Endothelial cell of umbilical vein (primary cell): ENCODE measurements at regions not wholly inside any gene's neighbourhood (a gene's known extent, or its start where the extent isn't known, plus 50 kb on each side); places are given as distances from the start of the nearest gene placed in this dataset.

Experiments
- BruUV-seq: library from RNA; stranded (reverse); fragments of 400-500 nt; replicated peaks from 2 replicates; lab custom pipeline; 2021; lab: Mats Ljungman, UMichigan
- CTCF ChIA-PET: fragments of 300-600, 350-600 bp; sonication (Branson Sonifier 250); formaldehyde crosslinking; loops from one replicate; lab custom pipeline; 2021; ENCODE audit warnings: antibody characterized with exemption, inconsistent platforms; lab: Charles Lee
- POLR2A ChIA-PET: fragments of 300-600, 350-600 bp; sonication (Branson Sonifier 250); formaldehyde crosslinking; loops from one replicate; lab custom pipeline; 2021; ENCODE audit warnings: antibody characterized with exemption, inconsistent platforms; lab: Charles Lee
- DNase-seq: peaks from one replicate; pipeline ENCODE4 v3.0.0-alpha.2; 2011; ENCODE audit warnings: low read depth, low spot score
- FAIRE-seq: peaks from 2 replicates; lab custom pipeline; 2011; peaks lifted over from hg19 to GRCh38; lab: Jason Lieb, UNC
- H2AFZ ChIP-seq: 2 replicates; pipeline ENCODE4 v1.6.0; 2012; ENCODE audit warnings: low read depth, low read length, control low read depth, inconsistent platforms
- H3K27ac ChIP-seq: 2 replicates; pipeline ENCODE4 v1.5.1; 2011; ENCODE audit warnings: low read depth, mild to moderate bottlenecking, control low read depth, low read length, moderate library complexity; ENCODE audit not compliant: insufficient read depth
- H3K27me3 ChIP-seq, 2 experiments: 2 replicates each; pipeline versions ENCODE4 v1.6.0 to v1.6.1; 2011; ENCODE audit warnings: low read length in 2 of 2, mixed read lengths in 1 of 2; ENCODE audit not compliant: control insufficient read depth in 2 of 2, insufficient read depth in 2 of 2
- H3K36me3 ChIP-seq, 2 experiments: 2 replicates in 1 of 2; 3 replicates in 1 of 2; pipeline ENCODE4 v1.5.1; 2011; ENCODE audit warnings: low read length in 2 of 2, mild to moderate bottlenecking in 1 of 2, moderate library complexity in 1 of 2; ENCODE audit not compliant: control insufficient read depth in 2 of 2, insufficient read depth in 2 of 2; ENCODE audit errors: extremely low read depth in 1 of 2
- H3K4me1 ChIP-seq: 3 replicates; pipeline ENCODE4 v1.5.1; 2011; ENCODE audit warnings: mild to moderate bottlenecking, low read length; ENCODE audit not compliant: control insufficient read depth, insufficient read depth; ENCODE audit errors: extremely low read depth
- H3K4me2 ChIP-seq: 2 replicates; pipeline ENCODE4 v1.6.1; 2011; ENCODE audit warnings: low read length, control low read depth, mixed read lengths; ENCODE audit not compliant: insufficient read depth
- H3K4me3 ChIP-seq, 3 experiments: fragments of 200-600 bp in 1 of 3; sonication (generic), shearing (Covaris generic) in 1 of 3; replicated peaks in 1 of 3; 2 replicates each; pipeline ENCODE4 v1.5.1; 2011 to 2016; ENCODE audit warnings: control low read depth in 3 of 3, low read length in 3 of 3, mild to moderate bottlenecking in 2 of 3, inconsistent platforms in 1 of 3, low read depth in 1 of 3, moderate library complexity in 1 of 3; ENCODE audit not compliant: insufficient read depth in 1 of 3
- H3K79me2 ChIP-seq: 2 replicates; pipeline ENCODE4 v1.6.0; 2012; ENCODE audit warnings: low read length, inconsistent platforms; ENCODE audit not compliant: control insufficient read depth, insufficient read depth
- H3K9ac ChIP-seq: replicated peaks from 2 replicates; pipeline ENCODE3; 2011; ENCODE audit warnings: low read length, control low read depth; ENCODE audit not compliant: insufficient read depth; ENCODE audit errors: extremely low read depth
- H3K9me1 ChIP-seq: replicated peaks from 3 replicates; pipeline ENCODE4 v1.6.0; 2011; ENCODE audit warnings: mild to moderate bottlenecking, low read length; ENCODE audit not compliant: control insufficient read depth, insufficient read depth; ENCODE audit errors: extremely low read depth
- H3K9me3 ChIP-seq: replicated peaks from 2 replicates; pipeline ENCODE4 v1.5.1; 2012; ENCODE audit warnings: low read length, inconsistent platforms; ENCODE audit not compliant: control insufficient read depth, insufficient read depth
- H4K20me1 ChIP-seq: replicated peaks from 2 replicates; pipeline ENCODE3; 2011; ENCODE audit warnings: mild to moderate bottlenecking, low read length; ENCODE audit not compliant: control insufficient read depth, insufficient read depth; ENCODE audit errors: extremely low read depth
- CTCF ChIP-seq, 2 donors: IDR thresholded peaks; 1 replicate in 1 of 2; 2 replicates in 1 of 2; pipeline ENCODE4 v1.5.1; 2011; ENCODE audit warnings: low read length in 2 of 2, mild to moderate bottlenecking in 2 of 2, moderate library complexity in 2 of 2, control low read depth in 1 of 2, inconsistent platforms in 1 of 2, low read depth in 1 of 2; ENCODE audit not compliant: insufficient read depth in 1 of 2; ENCODE audit errors: extremely low read depth in 1 of 2
- EZH2 ChIP-seq: IDR thresholded peaks from 2 replicates; pipeline ENCODE4 v1.6.1; 2012; ENCODE audit warnings: borderline replicate concordance, low read depth, mild to moderate bottlenecking, moderate library complexity, low read length, inconsistent platforms; ENCODE audit not compliant: severe bottlenecking
- FOS ChIP-seq: IDR thresholded peaks from 2 replicates; pipeline ENCODE4 v1.6.1; 2011; ENCODE audit warnings: mild to moderate bottlenecking, low read length, moderate library complexity, borderline replicate concordance; ENCODE audit not compliant: insufficient read depth
- GATA2 ChIP-seq: IDR thresholded peaks from 2 replicates; pipeline ENCODE4 v1.7.0; 2011; ENCODE audit warnings: low read depth, mild to moderate bottlenecking, moderate library complexity, mixed read lengths, low read length; ENCODE audit not compliant: insufficient read length, insufficient read depth
- JUN ChIP-seq: IDR thresholded peaks from 2 replicates; pipeline ENCODE4 v1.6.1; 2011; ENCODE audit warnings: borderline replicate concordance, low read depth; ENCODE audit not compliant: insufficient read length, insufficient read depth
- MAX ChIP-seq: IDR thresholded peaks from 2 replicates; pipeline ENCODE4 v1.6.1; 2011; ENCODE audit not compliant: insufficient read depth, insufficient read length
- MYC ChIP-seq: IDR thresholded peaks from one replicate; pipeline ENCODE4 v1.6.1; 2011; ENCODE audit warnings: mild to moderate bottlenecking, low read depth, low read length
- POLR2A ChIP-seq: IDR thresholded peaks from 2 replicates; pipeline ENCODE4 v1.6.1; 2012; ENCODE audit warnings: low read depth, mild to moderate bottlenecking, control low read depth, low read length
- POLR2AphosphoS5 ChIP-seq: IDR thresholded peaks from 2 replicates; pipeline ENCODE4 v1.6.1; 2012; ENCODE audit warnings: low read depth, mild to moderate bottlenecking, control low read depth, low read length, moderate library complexity; ENCODE audit not compliant: insufficient read depth
- dilution Hi-C: fragments of 300-500 bp; cut with MboI; formaldehyde crosslinking; loops from one replicate; pipeline ENCODE4 v1.15.0; 2019; ENCODE audit warnings: low sequenced_read_pairs; ENCODE audit not compliant: extremely low pct_ligation_motif_present
- intact Hi-C: fragments of 100-400 bp; cut with micrococcal nuclease; formaldehyde crosslinking; loops from one replicate; pipeline ENCODE4 v1.10.0; 2022

GRCh38 chr16:74092336-74092735, 204.3 kb upstream of the PSMD7 start:
- Histone ChIP-seq H3K27me3 (no peaks in the 10 kb centered on the region), H3K4me2 (no peak overlapping the region), H3K9me3 (no peaks in the 10 kb centered on the region), H3K36me3 (no peaks in the 10 kb centered on the region), H3K9me1 (no peaks in the 10 kb centered on the region), H2AFZ (no peak overlapping the region), H3K79me2 (no peaks in the 10 kb centered on the region), H3K27ac (no peak overlapping the region), H3K4me1 (no peaks in the 10 kb centered on the region), H3K9ac (no peak overlapping the region), H4K20me1 (no peaks in the 10 kb centered on the region), H3K4me3 (no peak overlapping the region)
- dilution Hi-C loops, result no loop called here
- POLR2A ChIA-PET, result no interaction called here
- DNase-seq (no peak), FAIRE-seq (no peak)
- CTCF ChIA-PET, result no interaction called here
- BruUV-seq, result no TSS peak
- no peak for TF ChIP-seq POLR2AphosphoS5
- no peak for TF ChIP-seq FOS
- TF ChIP-seq JUN, result no peak
- TF ChIP-seq CTCF (IDR thresholded peaks at IDR 0.05; ENCODE audit: extremely low read depth in 1 of 2, insufficient read depth in 1 of 2, low read depth in 1 of 2, low read length in 2 of 2), result no peak
- no peak for TF ChIP-seq GATA2
- no peak for TF ChIP-seq EZH2
- TF ChIP-seq POLR2A, result no peak
- TF ChIP-seq MAX, result no peak
- no peak for TF ChIP-seq MYC
- intact Hi-C loops, result no loop called here
